Tibial nerve (tissue), 4 donors: ENCODE measurements at regions not wholly inside any gene's neighbourhood (a gene's known extent, or its start where the extent isn't known, plus 50 kb on each side); places are given as distances from the start of the nearest gene placed in this dataset.

ENCODE experiments used
- CTCF ChIP-seq, 5 experiments: fragments of 200-600 bp in 3 of 5; fragments of 450-650 bp in 2 of 5; sonication (generic) in 3 of 5; IDR thresholded peaks; one replicate each; pipeline ENCODE4 v1.5.1; 2016 to 2019; ENCODE audit warnings: antibody characterized with exemption in 5 of 5, mild to moderate bottlenecking in 3 of 5, moderate library complexity in 2 of 5
- EP300 ChIP-seq, 2 donors: sonication (generic); formaldehyde crosslinking; IDR thresholded peaks; one replicate each; pipeline ENCODE4 v1.6.1; 2017; ENCODE audit warnings: antibody characterized with exemption in 2 of 2, mild to moderate bottlenecking in 1 of 2
- POLR2A ChIP-seq, 2 donors: fragments of 450-650 bp; IDR thresholded peaks; one replicate each; pipeline ENCODE4 v1.6.1; 2017; ENCODE audit warnings: antibody characterized with exemption in 2 of 2, mild to moderate bottlenecking in 2 of 2, moderate library complexity in 2 of 2

- no peak for TF ChIP-seq CTCF (IDR thresholded peaks at IDR 0.05)
- no peak for TF ChIP-seq POLR2A (IDR thresholded peaks at IDR 0.05)
- no peak for TF ChIP-seq EP300 (IDR thresholded peaks at IDR 0.05)
Observed at GRCh38 chr13:50424993-50425392, 409.7 kb downstream of the KCNRG start.
